Keratinocyte (primary cell): ENCODE measurements at regions not wholly inside any gene's neighbourhood (a gene's known extent, or its start where the extent isn't known, plus 50 kb on each side); places are given as distances from the start of the nearest gene placed in this dataset.

Experiments
- DNase-seq: peaks from one replicate; pipeline ENCODE4 v3.0.0-alpha.2; 2011; ENCODE audit warnings: low read depth, missing footprints, low spot score
- FAIRE-seq: peaks from 2 replicates; lab custom pipeline; 2011; peaks lifted over from hg19 to GRCh38; lab: Jason Lieb, UNC
- H2AFZ ChIP-seq: 2 replicates; pipeline ENCODE4 v1.6.0; 2012; ENCODE audit warnings: low read length, control low read depth, inconsistent platforms; ENCODE audit not compliant: control insufficient read depth
- H3K27ac ChIP-seq: 2 replicates; pipeline ENCODE4 v1.5.1; 2011; ENCODE audit warnings: low read length; ENCODE audit not compliant: control insufficient read depth, insufficient read depth
- H3K27me3 ChIP-seq: 3 replicates; pipeline ENCODE4 v1.6.0; 2011; ENCODE audit warnings: low read length; ENCODE audit not compliant: control insufficient read depth, insufficient read depth; ENCODE audit errors: extremely low read depth
- H3K36me3 ChIP-seq, 2 experiments: 2 replicates in 1 of 2; 3 replicates in 1 of 2; pipeline ENCODE4 v1.5.1; 2011; ENCODE audit warnings: low read length in 2 of 2, mild to moderate bottlenecking in 1 of 2; ENCODE audit not compliant: control insufficient read depth in 2 of 2, insufficient read depth in 2 of 2; ENCODE audit errors: extremely low read depth in 1 of 2
- H3K4me1 ChIP-seq: 3 replicates; pipeline ENCODE4 v1.5.1; 2011; ENCODE audit warnings: low read length; ENCODE audit not compliant: control insufficient read depth, insufficient read depth; ENCODE audit errors: extremely low read depth
- H3K4me2 ChIP-seq: 3 replicates; pipeline ENCODE4 v1.6.0; 2011; ENCODE audit warnings: low read depth, low read length; ENCODE audit not compliant: control insufficient read depth, insufficient read depth; ENCODE audit errors: extremely low read depth
- H3K4me3 ChIP-seq, 3 experiments: fragments of 200-600 bp in 1 of 3; sonication (generic) in 1 of 3; 2 replicates in 2 of 3; 3 replicates in 1 of 3; pipeline ENCODE4 v1.5.1; 2011 to 2016; ENCODE audit warnings: low read length in 3 of 3, mild to moderate bottlenecking in 3 of 3, control low read depth in 2 of 3, inconsistent platforms in 1 of 3, low read depth in 1 of 3, mixed read lengths in 1 of 3, mixed run types in 1 of 3, moderate library complexity in 1 of 3; ENCODE audit not compliant: control insufficient read depth in 2 of 3, insufficient read depth in 2 of 3; ENCODE audit errors: extremely low read depth in 1 of 3
- H3K79me2 ChIP-seq: 2 replicates; pipeline ENCODE4 v1.6.0; 2012; ENCODE audit warnings: low read length; ENCODE audit not compliant: control insufficient read depth, insufficient read depth
- H3K9ac ChIP-seq: 3 replicates; pipeline ENCODE4 v1.6.0; 2011; ENCODE audit warnings: low read length; ENCODE audit not compliant: control insufficient read depth, insufficient read depth; ENCODE audit errors: extremely low read depth
- H3K9me1 ChIP-seq: 3 replicates; pipeline ENCODE4 v1.6.0; 2011; ENCODE audit warnings: low read length; ENCODE audit not compliant: control insufficient read depth, insufficient read depth; ENCODE audit errors: extremely low read depth
- H3K9me3 ChIP-seq: 2 replicates; pipeline ENCODE4 v1.5.1; 2012; ENCODE audit warnings: low read depth, low read length; ENCODE audit not compliant: control insufficient read depth
- H4K20me1 ChIP-seq: 3 replicates; pipeline ENCODE4 v1.6.0; 2011; ENCODE audit warnings: low read length; ENCODE audit not compliant: control insufficient read depth, insufficient read depth; ENCODE audit errors: extremely low read depth
- CTCF ChIP-seq, 3 experiments: IDR thresholded peaks in 1 of 3; conservative IDR thresholded peaks in 1 of 3; optimal IDR thresholded peaks in 1 of 3; 2 replicates in 2 of 3; 3 replicates in 1 of 3; pipeline versions ENCODE3 to v1.5.1; 2011; ENCODE audit warnings: low read length in 3 of 3, mild to moderate bottlenecking in 3 of 3, moderate library complexity in 2 of 3, control low read depth in 1 of 3, inconsistent platforms in 1 of 3; ENCODE audit not compliant: insufficient read depth in 2 of 3; ENCODE audit errors: extremely low read depth in 1 of 3
- EZH2 ChIP-seq: IDR thresholded peaks from one replicate; pipeline ENCODE4 v1.6.1; 2012; ENCODE audit warnings: inconsistent platforms, mild to moderate bottlenecking, low read length, moderate library complexity
- dilution Hi-C: fragments of 300-500 bp; cut with MboI; formaldehyde crosslinking; loops from one replicate; pipeline ENCODE4 v1.7.0; 2020; ENCODE audit warnings: low sequenced_read_pairs; ENCODE audit not compliant: extremely low pct_ligation_motif_present

- no peak for DNase-seq
- H3K79me2 ChIP-seq: no peaks in the 10 kb centered on the region
- FAIRE-seq: no peak
- no peaks in the 10 kb centered on the region for H3K27me3 ChIP-seq
- no peak overlapping the region for H3K9ac ChIP-seq
- no peaks in the 10 kb centered on the region for H3K36me3 ChIP-seq
- dilution Hi-C loops: no loop called here
- no peak overlapping the region for H3K4me2 ChIP-seq
- no peak overlapping the region for H3K4me3 ChIP-seq
- H3K9me3 ChIP-seq: no peaks in the 10 kb centered on the region
- H4K20me1 ChIP-seq: no peaks in the 10 kb centered on the region
- H3K4me1 ChIP-seq: no peaks in the 10 kb centered on the region
- TF ChIP-seq CTCF (optimal IDR thresholded peaks at IDR 0.05 in 1 of 3, IDR thresholded peaks at IDR 0.05 in 1 of 3, conservative IDR thresholded peaks at IDR 0.05 in 1 of 3; ENCODE audit: extremely low read depth in 1 of 3, insufficient read depth in 2 of 3, low read length in 3 of 3) (no peak), EZH2 (no peak)
- no peak overlapping the region for H3K27ac ChIP-seq
- no peaks in the 10 kb centered on the region for H3K9me1 ChIP-seq
- H2AFZ ChIP-seq: no peak overlapping the region
Observed at GRCh38 chr14:99117671-99118045, 154.3 kb downstream of the BCL11B start.

GRCh38 chr14:99118046-99118721 lies 153.8 kb downstream of the BCL11B start:
- Histone ChIP-seq H3K27ac (no peak overlapping the region), H3K4me2 (no peak overlapping the region), H3K36me3 (no peaks in the 10 kb centered on the region), H4K20me1 (no peaks in the 10 kb centered on the region), H3K27me3 (no peaks in the 10 kb centered on the region), H3K4me1 (no peaks in the 10 kb centered on the region), H3K4me3 (no peak overlapping the region), H3K9me1 (no peaks in the 10 kb centered on the region), H3K9me3 (no peaks in the 10 kb centered on the region), H3K9ac (no peak overlapping the region), H2AFZ (no peak overlapping the region), H3K79me2 (no peaks in the 10 kb centered on the region)
- dilution Hi-C loops: no loop called here
- no peak for DNase-seq
- TF ChIP-seq CTCF (optimal IDR thresholded peaks at IDR 0.05 in 1 of 3, IDR thresholded peaks at IDR 0.05 in 1 of 3, conservative IDR thresholded peaks at IDR 0.05 in 1 of 3; ENCODE audit: extremely low read depth in 1 of 3, insufficient read depth in 2 of 3, low read length in 3 of 3): no peak
- TF ChIP-seq EZH2: no peak
- FAIRE-seq: no peak
